ENCODE measurements at regions not wholly inside any gene's neighbourhood (a gene's known extent, or its start where the extent isn't known, plus 50 kb on each side); places are given as distances from the start of the nearest gene placed in this dataset.

GRCh38 chr6:134534708-134535149 is 216.8 kb upstream of the SGK1 start:
- peaks cover 2% of the 10 kb centered on the region for H3K4me1 ChIP-seq (ENCODE audit: control insufficient read depth, extremely low read depth, insufficient read depth, low read length)
- H3K36me3 ChIP-seq (ENCODE audit: control insufficient read depth in 2 of 2, extremely low read depth in 1 of 2, insufficient read depth in 2 of 2, low read length in 2 of 2), result no peaks in the 10 kb centered on the region
- TF ChIP-seq FOS (IDR thresholded peaks at IDR 0.05; ENCODE audit: borderline replicate concordance, insufficient read depth, low read length) (peak; percentile 70), POLR2A (IDR thresholded peaks at IDR 0.05; ENCODE audit: low read depth, low read length) (no peak)
- dilution Hi-C loops (cut with MboI; ENCODE audit: extremely low pct_ligation_motif_present, low sequenced_read_pairs), result loop anchor here (25.0 kb wide), 1 partner anchor 97 kb away; no protein-coding TSS in a partner anchor
- DNase-seq (ENCODE audit: low read depth, low spot score) (peak; percentile 47), FAIRE-seq (no peak)
- H3K79me2 ChIP-seq (ENCODE audit: control insufficient read depth, insufficient read depth, low read length), result no peaks in the 10 kb centered on the region
- no peak overlapping the region for H2AFZ ChIP-seq (ENCODE audit: low read depth, low read length)
- no peak overlapping the region for H3K4me2 ChIP-seq (ENCODE audit: insufficient read depth, low read length)
- BruUV-seq (replicated peaks), result no TSS peak
- no peak overlapping the region for H3K9ac ChIP-seq (replicated peaks; ENCODE audit: extremely low read depth, insufficient read depth, low read length)
- H3K27ac ChIP-seq (ENCODE audit: insufficient read depth, low read depth, low read length), result no peak overlapping the region
- intact Hi-C loops (cut with micrococcal nuclease), result no loop called here
- H4K20me1 ChIP-seq (replicated peaks; ENCODE audit: control insufficient read depth, extremely low read depth, insufficient read depth, low read length), result no peaks in the 10 kb centered on the region
- ChIA-PET POLR2A (no interaction called here), CTCF (interaction anchor here (2.3 kb wide), 1 partner anchor 106 kb away, joined by 7 read pairs; no protein-coding TSS in a partner anchor)
- no peaks in the 10 kb centered on the region for H3K9me3 ChIP-seq (replicated peaks; ENCODE audit: control insufficient read depth, insufficient read depth, low read length)
- no peaks in the 10 kb centered on the region for H3K27me3 ChIP-seq (ENCODE audit: control insufficient read depth in 2 of 2, insufficient read depth in 2 of 2, low read length in 2 of 2)
- no peaks in the 10 kb centered on the region for H3K9me1 ChIP-seq (replicated peaks; ENCODE audit: control insufficient read depth, extremely low read depth, insufficient read depth, low read length)
- H3K4me3 ChIP-seq (replicated peaks in 1 of 3; ENCODE audit: insufficient read depth in 1 of 3, low read depth in 1 of 3, low read length in 3 of 3), result no peak overlapping the region

DNA sequence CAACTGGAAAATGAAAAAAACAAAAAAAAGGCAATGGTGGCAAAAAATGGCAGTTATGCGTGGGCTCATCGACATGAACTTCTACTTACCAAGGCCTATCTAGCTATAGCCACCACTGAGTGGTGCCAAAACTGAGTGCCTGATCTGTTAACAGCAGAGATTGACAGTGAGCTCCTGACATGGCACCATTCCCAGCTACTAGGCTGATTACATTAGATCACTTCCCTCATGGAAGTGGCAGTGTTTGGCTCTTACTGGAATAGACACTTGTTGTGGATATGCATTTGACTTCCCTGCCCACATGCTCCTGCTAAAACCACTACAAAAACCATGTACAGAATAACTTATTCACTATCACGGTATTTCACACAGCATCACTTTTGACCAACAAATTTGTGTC is 216.1 kb upstream of the SGK1 start:
- no peak overlapping the region for H2AFZ ChIP-seq (ENCODE audit: low read depth, low read length)
- FAIRE-seq (no peak), DNase-seq (ENCODE audit: low read depth, low spot score) (no peak)
- TF ChIP-seq FOS (IDR thresholded peaks at IDR 0.05; ENCODE audit: borderline replicate concordance, insufficient read depth, low read length) (no peak), GATA2 (IDR thresholded peaks at IDR 0.05; ENCODE audit: insufficient read depth, insufficient read length, low read depth, low read length) (no peak), POLR2A (IDR thresholded peaks at IDR 0.05; ENCODE audit: low read depth, low read length) (no peak), MYC (IDR thresholded peaks at IDR 0.05; ENCODE audit: low read depth, low read length) (no peak), JUN (IDR thresholded peaks at IDR 0.05; ENCODE audit: borderline replicate concordance, insufficient read depth, insufficient read length, low read depth) (no peak), MAX (IDR thresholded peaks at IDR 0.05; ENCODE audit: insufficient read depth, insufficient read length) (no peak), POLR2AphosphoS5 (IDR thresholded peaks at IDR 0.05; ENCODE audit: insufficient read depth, low read depth, low read length) (no peak), EZH2 (IDR thresholded peaks at IDR 0.05; ENCODE audit: borderline replicate concordance, low read depth, low read length, severe bottlenecking) (no peak)
- TF ChIP-seq, protein P1, sequence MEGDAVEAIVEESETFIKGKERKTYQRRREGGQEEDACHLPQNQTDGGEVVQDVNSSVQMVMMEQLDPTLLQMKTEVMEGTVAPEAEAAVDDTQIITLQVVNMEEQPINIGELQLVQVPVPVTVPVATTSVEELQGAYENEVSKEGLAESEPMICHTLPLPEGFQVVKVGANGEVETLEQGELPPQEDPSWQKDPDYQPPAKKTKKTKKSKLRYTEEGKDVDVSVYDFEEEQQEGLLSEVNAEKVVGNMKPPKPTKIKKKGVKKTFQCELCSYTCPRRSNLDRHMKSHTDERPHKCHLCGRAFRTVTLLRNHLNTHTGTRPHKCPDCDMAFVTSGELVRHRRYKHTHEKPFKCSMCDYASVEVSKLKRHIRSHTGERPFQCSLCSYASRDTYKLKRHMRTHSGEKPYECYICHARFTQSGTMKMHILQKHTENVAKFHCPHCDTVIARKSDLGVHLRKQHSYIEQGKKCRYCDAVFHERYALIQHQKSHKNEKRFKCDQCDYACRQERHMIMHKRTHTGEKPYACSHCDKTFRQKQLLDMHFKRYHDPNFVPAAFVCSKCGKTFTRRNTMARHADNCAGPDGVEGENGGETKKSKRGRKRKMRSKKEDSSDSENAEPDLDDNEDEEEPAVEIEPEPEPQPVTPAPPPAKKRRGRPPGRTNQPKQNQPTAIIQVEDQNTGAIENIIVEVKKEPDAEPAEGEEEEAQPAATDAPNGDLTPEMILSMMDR (IDR thresholded peaks at IDR 0.05; ENCODE audit: extremely low read depth in 1 of 2, insufficient read depth in 1 of 2, low read depth in 1 of 2, low read length in 2 of 2), result no peak
- no peaks in the 10 kb centered on the region for H4K20me1 ChIP-seq (replicated peaks; ENCODE audit: control insufficient read depth, extremely low read depth, insufficient read depth, low read length)
- dilution Hi-C loops (cut with MboI; ENCODE audit: extremely low pct_ligation_motif_present, low sequenced_read_pairs) (loop anchor here (25.0 kb wide), 1 partner anchor 97 kb away; no protein-coding TSS in a partner anchor), intact Hi-C loops (cut with micrococcal nuclease) (no loop called here)
- no peaks in the 10 kb centered on the region for H3K36me3 ChIP-seq (ENCODE audit: control insufficient read depth in 2 of 2, extremely low read depth in 1 of 2, insufficient read depth in 2 of 2, low read length in 2 of 2)
- no peaks in the 10 kb centered on the region for H3K79me2 ChIP-seq (ENCODE audit: control insufficient read depth, insufficient read depth, low read length)
- POLR2A ChIA-PET, result no interaction called here
- no peaks in the 10 kb centered on the region for H3K4me1 ChIP-seq (ENCODE audit: control insufficient read depth, extremely low read depth, insufficient read depth, low read length)
- CTCF ChIA-PET, result interaction anchor here (1.0 to 2.3 kb wide), 2 partner anchors 16 to 107 kb away, joined by 4 to 7 read pairs; no protein-coding TSS in a partner anchor
- no peak overlapping the region for H3K4me2 ChIP-seq (ENCODE audit: insufficient read depth, low read length)
- no peak overlapping the region for H3K27ac ChIP-seq (ENCODE audit: insufficient read depth, low read depth, low read length)
- no peaks in the 10 kb centered on the region for H3K27me3 ChIP-seq (ENCODE audit: control insufficient read depth in 2 of 2, insufficient read depth in 2 of 2, low read length in 2 of 2)
- H3K9me1 ChIP-seq (replicated peaks; ENCODE audit: control insufficient read depth, extremely low read depth, insufficient read depth, low read length), result no peaks in the 10 kb centered on the region
- BruUV-seq (replicated peaks), result no TSS peak
- no peak overlapping the region for H3K4me3 ChIP-seq (replicated peaks in 1 of 3; ENCODE audit: insufficient read depth in 1 of 3, low read depth in 1 of 3, low read length in 3 of 3)
- no peak overlapping the region for H3K9ac ChIP-seq (replicated peaks; ENCODE audit: extremely low read depth, insufficient read depth, low read length)
- H3K9me3 ChIP-seq (replicated peaks; ENCODE audit: control insufficient read depth, insufficient read depth, low read length), result no peaks in the 10 kb centered on the region

Measured in endothelial cell of umbilical vein (primary cell).